Right lobe of liver (tissue), 6 donors: ENCODE measurements at regions not wholly inside any gene's neighbourhood (a gene's known extent, or its start where the extent isn't known, plus 50 kb on each side); places are given as distances from the start of the nearest gene placed in this dataset.

Experiments used
- ATAC-seq, 4 donors: fragments of 200-7000 bp; cut with Tn5 transposase; one replicate each; pipeline ENCODE4 v1.9.1; 2020; ENCODE audit warnings: mild to moderate bottlenecking in 4 of 4, moderate library complexity in 4 of 4
- DNase-seq, 3 donors: peaks; one replicate each; pipeline ENCODE4 v3.0.0-alpha.2; 2020
- H3K27ac ChIP-seq, 3 donors: fragments of 200-600 bp; one replicate each; pipeline ENCODE4 v1.8.0; 2022
- H3K27me3 ChIP-seq, 2 donors: fragments of 200-600 bp; one replicate each; pipeline ENCODE4 v1.8.0; 2022
- H3K36me3 ChIP-seq, 4 donors: fragments of 200-600 bp; sonication (generic) in 1 of 4; one replicate each; pipeline versions ENCODE4 v1.5.1 to v1.8.0; 2017 to 2022; ENCODE audit warnings: control low read depth in 1 of 4
- H3K4me1 ChIP-seq, 4 donors: fragments of 200-600 bp; sonication (generic) in 1 of 4; one replicate each; pipeline versions ENCODE4 v1.5.1 to v1.8.0; 2017 to 2022; ENCODE audit warnings: control low read depth in 1 of 4
- H3K4me3 ChIP-seq, 3 donors: fragments of 200-600 bp; one replicate each; pipeline ENCODE4 v1.8.0; 2022
- H3K9me3 ChIP-seq, 4 donors: fragments of 200-600 bp; sonication (generic) in 1 of 4; one replicate each; pipeline versions ENCODE4 v1.5.1 to v1.8.0; 2017 to 2022; ENCODE audit warnings: control low read depth in 1 of 4
- CTCF ChIP-seq, 4 donors: fragments of 200-600 bp in 3 of 4; fragments of 450-650 bp in 1 of 4; IDR thresholded peaks; one replicate each; pipeline versions ENCODE4 v1.5.1 to v1.8.0; 2016 to 2022; ENCODE audit warnings: antibody characterized with exemption in 4 of 4, mild to moderate bottlenecking in 2 of 4
- POLR2A ChIP-seq: fragments of 450-650 bp; IDR thresholded peaks from one replicate; pipeline ENCODE4 v1.6.1; 2017; ENCODE audit warnings: antibody characterized with exemption, mild to moderate bottlenecking
- WGBS: methylation state at CpG from one replicate; pipeline ENCODE4 v1.1.6; 2018; ENCODE audit warnings: low coverage, low lambda C conversion rate; ENCODE audit not compliant: insufficient coverage; ENCODE audit errors: missing lambda C conversion rate; 5-methylcytosine and 5-hydroxymethylcytosine counted together
- intact Hi-C, 2 donors: fragments of 100-400 bp; cut with DNase I; formaldehyde crosslinking; loops; one replicate each; pipeline versions ENCODE4 v1.11.2 to v1.14.1; 2022
- donor health status: DM: no; HTN: yes; CAD: no.
- donor health status: DM: no; HTN: no; CAD: no.
- donor health status: DM: no; HTN: no; CAD: no.
- donor health status: DM: no; HTN: yes; CAD: no.
- donor health status: DM: no; HTN: yes; CAD: no.

GRCh38 chr2:150570712-150571111, 83.2 kb upstream of the RND3 start:
- Histone ChIP-seq H3K9me3 (no peaks in the 10 kb centered on the region), H3K27ac (no peak overlapping the region), H3K4me1 (no peaks in the 10 kb centered on the region), H3K27me3 (no peaks in the 10 kb centered on the region), H3K36me3 (no peaks in the 10 kb centered on the region), H3K4me3 (no peak overlapping the region)
- intact Hi-C loops = no loop called here
- WGBS = 67% methylated on average over 1 of the region's 1 CpG
- DNase-seq (no peak), ATAC-seq (no peak)
- TF ChIP-seq POLR2A (no peak), CTCF (IDR thresholded peaks at IDR 0.05) (no peak)

- Histone ChIP-seq H3K4me3 (no peak overlapping the region), H3K27ac (no peak overlapping the region), H3K27me3 (no peaks in the 10 kb centered on the region), H3K9me3 (no peaks in the 10 kb centered on the region), H3K4me1 (no peaks in the 10 kb centered on the region), H3K36me3 (no peaks in the 10 kb centered on the region)
- TF ChIP-seq POLR2A = no peak
- TF ChIP-seq CTCF (IDR thresholded peaks at IDR 0.05) = no peak
- intact Hi-C loops = no loop called here
- 87% methylated on average over 3 of the region's 4 CpGs for WGBS
- ATAC-seq (no peak), DNase-seq (no peak)
Measured at GRCh38 chr2:150569761-150570160, 82.3 kb upstream of the RND3 start.

GRCh38 chr2:150567771-150568301, 80.4 kb upstream of the RND3 start:
- Histone ChIP-seq H3K36me3 (no peaks in the 10 kb centered on the region), H3K4me3 (no peak overlapping the region), H3K27ac (no peak overlapping the region), H3K9me3 (no peaks in the 10 kb centered on the region), H3K4me1 (no peaks in the 10 kb centered on the region), H3K27me3 (no peaks in the 10 kb centered on the region)
- ATAC-seq (peak in 1 of 4 donors; percentile 22), DNase-seq (no peak)
- no peak for TF ChIP-seq CTCF (IDR thresholded peaks at IDR 0.05)
- TF ChIP-seq POLR2A = no peak
- 94% methylated on average over 4 of the region's 4 CpGs for WGBS
- intact Hi-C loops = no loop called here

- intact Hi-C loops = no loop called here
- 91% methylated on average over 3 of the region's 3 CpGs for WGBS
- TF ChIP-seq POLR2A (no peak), CTCF (IDR thresholded peaks at IDR 0.05) (no peak)
- no peak overlapping the region for H3K4me3 ChIP-seq
- H3K9me3 ChIP-seq = no peaks in the 10 kb centered on the region
- ATAC-seq (no peak), DNase-seq (no peak)
- no peaks in the 10 kb centered on the region for H3K36me3 ChIP-seq
- no peak overlapping the region for H3K27ac ChIP-seq
- no peaks in the 10 kb centered on the region for H3K4me1 ChIP-seq
- H3K27me3 ChIP-seq = no peaks in the 10 kb centered on the region
Measured at GRCh38 chr2:150566289-150566688, 78.8 kb upstream of the RND3 start.

- WGBS = 22% methylated on average over 1 of the region's 1 CpG
- intact Hi-C loops = no loop called here
Measured at GRCh38 chr2:150561076-150561475, 73.6 kb upstream of the RND3 start.

More at GRCh38 chr2:150561076-150561475, 73.6 kb upstream of the RND3 start:
- TF ChIP-seq CTCF (IDR thresholded peaks at IDR 0.05) (no peak), POLR2A (no peak)
- H3K9me3 ChIP-seq = no peaks in the 10 kb centered on the region
- no peak overlapping the region for H3K4me3 ChIP-seq
- H3K36me3 ChIP-seq = no peaks in the 10 kb centered on the region
- H3K4me1 ChIP-seq = peaks cover 0 to 25% (median 5%) of the 10 kb centered on the region in 4 donors
- DNase-seq (peak in 2 of 3 donors; percentile 59 to 68), ATAC-seq (peak; percentile 47 to 91 (median 76))
- no peak overlapping the region for H3K27ac ChIP-seq
- no peaks in the 10 kb centered on the region for H3K27me3 ChIP-seq
